Activated B cell treated with CpG ODN at 0.5 μM for 24 hours (primary cell): ENCODE measurements at regions not wholly inside any gene's neighbourhood (a gene's known extent, or its start where the extent isn't known, plus 50 kb on each side); places are given as distances from the start of the nearest gene placed in this dataset.

ENCODE experiments used
- ATAC-seq: fragments of 200-7000 bp; cut with Tn5 transposase; one replicate; pipeline ENCODE4 v1.10.0; 2021; ENCODE audit warnings: low read depth, mild to moderate bottlenecking, moderate library complexity
- CTCF ChIA-PET: fragments of 350-600 bp; sonication (Branson Sonifier 250); formaldehyde crosslinking; loops from one replicate; lab custom pipeline; 2021; ENCODE audit warnings: antibody characterized with exemption; lab: Charles Lee
- POLR2A ChIA-PET: fragments of 350-600 bp; sonication (Branson Sonifier 250); formaldehyde crosslinking; loops from one replicate; lab custom pipeline; 2021; ENCODE audit warnings: antibody characterized with exemption; lab: Charles Lee
- DNase-seq: peaks from one replicate; pipeline ENCODE4 v3.0.0; 2022
- H3K27ac Mint-ChIP-seq: one replicate; pipeline ENCODE4 v1.8.0; 2020; ENCODE audit warnings: mixed read lengths
- H3K27me3 Mint-ChIP-seq: one replicate; pipeline ENCODE4 v1.8.0; 2021; ENCODE audit warnings: mixed read lengths
- H3K36me3 Mint-ChIP-seq: one replicate; pipeline ENCODE4 v1.8.0; 2021; ENCODE audit warnings: low read depth, mixed read lengths
- H3K4me1 Mint-ChIP-seq: one replicate; pipeline ENCODE4 v1.8.0; 2021; ENCODE audit warnings: mixed read lengths
- H3K4me3 Mint-ChIP-seq: one replicate; pipeline ENCODE4 v1.8.0; 2020; ENCODE audit warnings: mild to moderate bottlenecking, mixed read lengths
- H3K9me3 Mint-ChIP-seq: one replicate; pipeline ENCODE4 v1.8.0; 2020; ENCODE audit warnings: mixed read lengths
- intact Hi-C: fragments of 100-400 bp; cut with micrococcal nuclease; formaldehyde crosslinking; loops from one replicate; pipeline ENCODE4 v1.15.1; 2024
- TF ChIP-seq, protein P1 (sequence below): fragments of 200-600 bp; IDR thresholded peaks from one replicate; pipeline ENCODE4 v1.8.0; 2022; ENCODE audit warnings: antibody characterized with exemption, mild to moderate bottlenecking

DNA sequence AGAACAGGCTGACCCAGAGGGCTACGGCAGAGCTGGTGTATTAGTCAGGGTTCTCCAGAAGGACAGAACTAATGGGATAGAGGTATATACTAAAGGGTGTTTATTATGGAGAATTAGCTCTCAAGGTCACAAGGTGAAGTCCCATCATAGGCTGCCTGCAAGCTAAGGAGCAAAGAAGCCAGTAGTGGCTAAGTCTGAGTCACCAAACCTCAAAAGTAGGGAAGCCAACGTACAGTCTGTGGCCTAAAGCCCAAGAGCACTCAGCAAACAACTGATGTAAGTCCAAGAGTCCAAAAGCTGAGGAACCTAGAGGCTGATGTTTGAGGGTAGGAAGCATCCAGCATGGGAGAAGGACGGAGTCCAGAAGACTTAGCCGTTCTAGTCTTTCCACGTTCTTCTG, 179.2 kb downstream of the BACH1 start:
- ATAC-seq (no peak), DNase-seq (no peak)
- POLR2A ChIA-PET: no interaction called here
- no peaks in the 10 kb centered on the region for H3K36me3 Mint-ChIP-seq
- intact Hi-C loops: loop anchor here (2.0 to 5.0 kb wide), 3 partner anchors 387 to 1609 kb away; no protein-coding TSS in a partner anchor
- H3K4me1 Mint-ChIP-seq: peaks cover 9% of the 10 kb centered on the region
- H3K27me3 Mint-ChIP-seq: no peaks in the 10 kb centered on the region
- TF ChIP-seq, protein P1, sequence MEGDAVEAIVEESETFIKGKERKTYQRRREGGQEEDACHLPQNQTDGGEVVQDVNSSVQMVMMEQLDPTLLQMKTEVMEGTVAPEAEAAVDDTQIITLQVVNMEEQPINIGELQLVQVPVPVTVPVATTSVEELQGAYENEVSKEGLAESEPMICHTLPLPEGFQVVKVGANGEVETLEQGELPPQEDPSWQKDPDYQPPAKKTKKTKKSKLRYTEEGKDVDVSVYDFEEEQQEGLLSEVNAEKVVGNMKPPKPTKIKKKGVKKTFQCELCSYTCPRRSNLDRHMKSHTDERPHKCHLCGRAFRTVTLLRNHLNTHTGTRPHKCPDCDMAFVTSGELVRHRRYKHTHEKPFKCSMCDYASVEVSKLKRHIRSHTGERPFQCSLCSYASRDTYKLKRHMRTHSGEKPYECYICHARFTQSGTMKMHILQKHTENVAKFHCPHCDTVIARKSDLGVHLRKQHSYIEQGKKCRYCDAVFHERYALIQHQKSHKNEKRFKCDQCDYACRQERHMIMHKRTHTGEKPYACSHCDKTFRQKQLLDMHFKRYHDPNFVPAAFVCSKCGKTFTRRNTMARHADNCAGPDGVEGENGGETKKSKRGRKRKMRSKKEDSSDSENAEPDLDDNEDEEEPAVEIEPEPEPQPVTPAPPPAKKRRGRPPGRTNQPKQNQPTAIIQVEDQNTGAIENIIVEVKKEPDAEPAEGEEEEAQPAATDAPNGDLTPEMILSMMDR: no peak
- H3K4me3 Mint-ChIP-seq: no peak overlapping the region
- CTCF ChIA-PET: interaction anchor here (1.2 to 3.9 kb wide), 2 partner anchors 106 to 373 kb away, joined by 4 to 47 read pairs; no protein-coding TSS in a partner anchor
- no peaks in the 10 kb centered on the region for H3K9me3 Mint-ChIP-seq
- H3K27ac Mint-ChIP-seq: no peak overlapping the region

DNA sequence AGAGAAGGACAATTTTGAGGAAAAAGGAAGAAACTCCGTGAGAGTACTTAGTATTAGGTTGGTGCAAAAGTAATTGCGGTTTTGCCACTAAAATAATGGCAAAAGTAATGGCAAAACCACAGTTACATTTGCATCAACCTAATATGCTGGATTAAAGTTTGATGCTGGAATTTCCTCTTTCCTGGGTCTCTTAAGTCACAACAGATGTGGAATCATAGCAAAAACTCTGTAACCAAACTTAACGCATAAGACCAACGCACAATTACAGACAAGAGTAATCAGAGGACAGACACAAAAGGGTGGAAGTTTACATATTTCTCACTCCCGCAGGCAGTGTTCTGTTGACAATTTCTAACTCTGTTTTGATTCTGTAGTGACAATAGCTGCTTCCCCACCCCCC, 182.4 kb downstream of the BACH1 start:
- Mint-ChIP-seq H3K36me3 (peaks cover 3% of the 10 kb centered on the region), H3K27ac (no peak overlapping the region), H3K9me3 (peaks cover 4% of the 10 kb centered on the region), H3K4me3 (no peak overlapping the region), H3K4me1 (peaks cover 8% of the 10 kb centered on the region), H3K27me3 (no peaks in the 10 kb centered on the region)
- DNase-seq: no peak
- CTCF ChIA-PET: interaction anchor here (0.6 kb wide), 1 partner anchor 392 kb away, joined by 3 read pairs; no protein-coding TSS in a partner anchor
- intact Hi-C loops: no loop called here
- POLR2A ChIA-PET: no interaction called here
- TF ChIP-seq, protein P1: no peak
- ATAC-seq: no peak

DNA sequence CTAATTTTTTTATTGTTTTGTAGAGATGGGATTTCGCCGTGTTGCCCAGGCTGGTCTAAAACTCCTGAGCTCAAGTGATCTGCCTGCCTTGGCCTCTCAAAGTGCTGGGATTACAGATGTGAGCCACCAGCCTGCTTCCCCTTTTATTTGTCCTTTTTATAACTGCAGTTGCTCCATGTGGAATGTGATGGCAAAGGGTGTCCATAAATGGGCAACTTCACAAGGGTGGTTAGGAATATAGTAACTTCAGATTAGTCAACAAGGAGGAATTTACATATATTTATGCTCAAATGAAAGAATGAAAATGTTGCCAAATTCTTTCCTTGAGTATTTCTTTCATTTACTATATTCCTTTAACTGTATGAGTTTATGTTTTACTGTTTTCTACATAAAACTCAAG, 182.9 kb downstream of the BACH1 start:
- TF ChIP-seq, protein P1: no peak
- no peak overlapping the region for H3K4me3 Mint-ChIP-seq
- H3K36me3 Mint-ChIP-seq: peaks cover 3% of the 10 kb centered on the region
- no peak overlapping the region for H3K27ac Mint-ChIP-seq
- POLR2A ChIA-PET: no interaction called here
- CTCF ChIA-PET: no interaction called here
- intact Hi-C loops: no loop called here
- DNase-seq (no peak), ATAC-seq (no peak)
- peaks cover 4% of the 10 kb centered on the region for H3K9me3 Mint-ChIP-seq
- peaks cover 3% of the 10 kb centered on the region for H3K4me1 Mint-ChIP-seq
- no peaks in the 10 kb centered on the region for H3K27me3 Mint-ChIP-seq

DNA sequence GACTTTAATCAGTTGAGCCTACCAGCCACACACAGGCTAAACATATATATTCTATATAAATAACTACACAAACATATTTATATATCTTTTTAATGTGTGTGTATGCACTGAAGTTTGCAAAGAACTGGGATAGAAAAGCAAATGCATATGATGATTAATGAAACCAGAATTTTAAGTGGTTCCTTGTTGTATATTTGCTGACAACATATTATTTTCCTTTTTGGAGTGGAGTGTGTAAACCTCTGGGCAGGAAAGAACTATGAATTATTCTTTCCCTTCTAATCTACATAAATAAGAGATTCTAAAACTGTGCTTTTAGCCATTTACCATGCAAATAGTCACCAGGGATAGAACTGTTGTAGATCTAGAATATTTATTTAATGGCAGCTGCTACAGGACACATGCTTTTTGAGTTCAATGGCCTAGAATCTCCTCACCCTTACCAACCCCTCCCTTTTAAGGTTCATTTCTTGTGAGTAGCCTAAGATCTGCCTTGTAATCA, 187.6 kb downstream of the BACH1 start:
- TF ChIP-seq, protein P1: no peak
- H3K27me3 Mint-ChIP-seq: no peaks in the 10 kb centered on the region
- ATAC-seq (no peak), DNase-seq (no peak)
- peaks cover 4% of the 10 kb centered on the region for H3K9me3 Mint-ChIP-seq
- no peaks in the 10 kb centered on the region for H3K4me1 Mint-ChIP-seq
- peaks cover 3% of the 10 kb centered on the region for H3K36me3 Mint-ChIP-seq
- no peak overlapping the region for H3K4me3 Mint-ChIP-seq
- CTCF ChIA-PET: no interaction called here
- intact Hi-C loops: no loop called here
- H3K27ac Mint-ChIP-seq: no peak overlapping the region
- POLR2A ChIA-PET: no interaction called here
